HepG2 (cell line): ENCODE measurements at regions not wholly inside any gene's neighbourhood (a gene's known extent, or its start where the extent isn't known, plus 50 kb on each side); places are given as distances from the start of the nearest gene placed in this dataset.

Experiments
- ATAC-seq: fragments of 200-7000 bp; cut with Tn5 transposase; 3 replicates; pipeline ENCODE4 v1.9.1; 2020; ENCODE audit warnings: mild to moderate bottlenecking, moderate library complexity
- BruUV-seq: library from RNA; stranded (reverse); fragments of 400-500 nt; replicated peaks from 2 replicates; lab custom pipeline; 2021; lab: Mats Ljungman, UMichigan
- CTCF ChIA-PET: fragments of 300-600 bp; formaldehyde crosslinking; extraction: SDS; loops from one replicate; lab custom pipeline; 2021; ENCODE audit warnings: low total read pairs, inconsistent platforms, low intra/inter-chr PET ratio; lab: Yijun Ruan, JAX
- POLR2A ChIA-PET: fragments of 350-600 bp; sonication (Branson Sonifier 250); formaldehyde crosslinking; loops from one replicate; lab custom pipeline; 2020; ENCODE audit warnings: antibody characterized with exemption, inconsistent platforms; lab: Yijun Ruan, JAX
- DNase-seq: peaks from one replicate; pipeline ENCODE4 v3.0.0-alpha.2; 2015; ENCODE audit warnings: low spot score
- FAIRE-seq: peaks from 3 replicates; lab custom pipeline; 2011; peaks lifted over from hg19 to GRCh38; lab: Jason Lieb, UNC
- H2AFZ ChIP-seq: one replicate; pipeline ENCODE4 v1.6.1; 2011; ENCODE audit warnings: low read length, inconsistent platforms
- H3K27ac ChIP-seq: fragments of 300-600 bp; 3 replicates; pipeline ENCODE4 v1.8.0; 2011; ENCODE audit warnings: mixed run types, mild to moderate bottlenecking, mixed read lengths, low read length, inconsistent platforms; ENCODE audit not compliant: insufficient read depth; ENCODE audit errors: extremely low read length
- H3K27me3 ChIP-seq, 2 experiments: fragments of 200-600 bp in 1 of 2; 2 replicates in 1 of 2; 3 replicates in 1 of 2; pipeline versions ENCODE4 v1.6.0 to v1.8.0; 2011; ENCODE audit warnings: low read length in 2 of 2, mild to moderate bottlenecking in 2 of 2, moderate library complexity in 2 of 2, inconsistent platforms in 1 of 2; ENCODE audit not compliant: insufficient read depth in 2 of 2, control insufficient read depth in 1 of 2
- H3K36me3 ChIP-seq, 2 experiments: fragments of 200-600 bp in 1 of 2; replicated peaks in 1 of 2; 2 replicates in 1 of 2; 3 replicates in 1 of 2; pipeline versions ENCODE4 v1.5.1 to v1.8.0; 2011; ENCODE audit warnings: low read length in 2 of 2, inconsistent platforms in 1 of 2; ENCODE audit not compliant: insufficient read depth in 2 of 2, control insufficient read depth in 1 of 2
- H3K4me1 ChIP-seq: 2 replicates; pipeline ENCODE4 v1.5.1; 2012; ENCODE audit warnings: low read length, inconsistent platforms; ENCODE audit not compliant: insufficient read depth
- H3K4me2 ChIP-seq: 2 replicates; pipeline ENCODE4 v1.6.0; 2011; ENCODE audit warnings: low read depth, low read length, inconsistent platforms
- H3K4me3 ChIP-seq, 3 experiments: fragments of 200-600 bp in 1 of 3; sonication (generic), shearing (Covaris generic) in 1 of 3; replicated peaks in 1 of 3; 2 replicates each; pipeline ENCODE4 v1.5.1; 2011 to 2016; ENCODE audit warnings: low read length in 3 of 3, inconsistent platforms in 2 of 3, low read depth in 2 of 3, mild to moderate bottlenecking in 2 of 3, control low read depth in 1 of 3, mixed read lengths in 1 of 3; ENCODE audit not compliant: insufficient read depth in 1 of 3
- H3K79me2 ChIP-seq: one replicate; pipeline ENCODE4 v1.6.1; 2011; ENCODE audit warnings: low read length, inconsistent platforms; ENCODE audit not compliant: insufficient read depth
- H3K9ac ChIP-seq: 2 replicates; pipeline ENCODE4 v1.6.0; 2011; ENCODE audit warnings: mild to moderate bottlenecking, low read depth, low read length, inconsistent platforms; ENCODE audit not compliant: insufficient read depth
- H3K9me3 ChIP-seq: 2 replicates; pipeline ENCODE4 v1.5.1; 2012; ENCODE audit warnings: mild to moderate bottlenecking, low read length
- H4K20me1 ChIP-seq: 2 replicates; pipeline ENCODE4 v1.6.0; 2011; ENCODE audit warnings: inconsistent platforms, mild to moderate bottlenecking, low read length, moderate library complexity; ENCODE audit not compliant: insufficient read depth
- DNMT3B ChIP-seq: conservative IDR thresholded peaks from 2 replicates; pipeline ENCODE4 v1.6.1; 2016; ENCODE audit warnings: missing biosample characterization, control low read depth
- IKZF4 ChIP-seq: sonication (generic); formaldehyde crosslinking; IDR thresholded peaks from 2 replicates; pipeline ENCODE4 v1.5.1; 2020; ENCODE audit warnings: borderline replicate concordance, mild to moderate bottlenecking, low read depth, missing genetic modification reagents; ENCODE audit errors: not compliant biosample characterization
- MAF1 ChIP-seq: sonication (generic); formaldehyde crosslinking; IDR thresholded peaks from 2 replicates; pipeline ENCODE4 v1.5.0; 2020; ENCODE audit warnings: missing genetic modification reagents, borderline replicate concordance
- NFIC ChIP-seq: IDR thresholded peaks from 2 replicates; pipeline ENCODE4 v1.6.1; 2012; ENCODE audit warnings: mild to moderate bottlenecking, low read length, inconsistent platforms
- TBL1XR1 ChIP-seq: fragments of 150-350 bp; IDR thresholded peaks from 2 replicates; pipeline ENCODE4 v1.6.1; 2014; ENCODE audit warnings: borderline replicate concordance, low read length; ENCODE audit not compliant: partially characterized antibody
- ZNF20 ChIP-seq: sonication (generic); formaldehyde crosslinking; IDR thresholded peaks from 2 replicates; pipeline ENCODE4 v1.4.0; 2020; ENCODE audit warnings: mild to moderate bottlenecking, moderate library complexity, missing genetic modification reagents
- ZNF337 ChIP-seq: sonication (generic); formaldehyde crosslinking; IDR thresholded peaks from 2 replicates; pipeline ENCODE4 v1.5.1; 2020; ENCODE audit warnings: missing genetic modification reagents, low read depth, mild to moderate bottlenecking, borderline replicate concordance
- ZNF431 ChIP-seq: sonication (generic); formaldehyde crosslinking; IDR thresholded peaks from 2 replicates; pipeline ENCODE4 v1.9.0; 2022; ENCODE audit warnings: missing genetic modification reagents, low read depth, mild to moderate bottlenecking, borderline replicate concordance
- ZNF83 ChIP-seq: sonication (generic); formaldehyde crosslinking; IDR thresholded peaks from 2 replicates; pipeline ENCODE4 v1.4.0; 2020; ENCODE audit warnings: missing genetic modification reagents, mild to moderate bottlenecking, borderline replicate concordance
- WGBS: methylation state at CpG from one replicate; pipeline ENCODE4 v1.1.6; 2017; ENCODE audit warnings: low lambda C conversion rate; 5-methylcytosine and 5-hydroxymethylcytosine counted together
- in situ Hi-C: cut with HindIII; loops from 2 replicates; pipeline ENCODE4 v1.10.0; 2017; ENCODE audit warnings: low pct_unique_long_range_greater_than_20kb; ENCODE audit not compliant: extremely low pct_ligation_motif_present
- intact Hi-C: fragments of 100-400 bp; cut with micrococcal nuclease; formaldehyde crosslinking; loops from one replicate; pipeline ENCODE4 v1.10.0; 2022; ENCODE audit not compliant: unreplicated experiment
- TF ChIP-seq, protein P1 (sequence below): sonication (generic); formaldehyde crosslinking; IDR thresholded peaks from 2 replicates; pipeline ENCODE4 v1.9.0; 2021; ENCODE audit warnings: missing genetic modification reagents, mild to moderate bottlenecking, borderline replicate concordance
- TF ChIP-seq, protein P2 (sequence below): sonication (generic); formaldehyde crosslinking; IDR thresholded peaks from 2 replicates; pipeline ENCODE4 v1.4.0; 2020; ENCODE audit warnings: missing genetic modification reagents, mild to moderate bottlenecking, borderline replicate concordance
- TF ChIP-seq, protein P3 (sequence below): sonication (generic); formaldehyde crosslinking; IDR thresholded peaks from 2 replicates; pipeline ENCODE4 v1.4.0; 2020; ENCODE audit warnings: missing genetic modification reagents

DNA sequence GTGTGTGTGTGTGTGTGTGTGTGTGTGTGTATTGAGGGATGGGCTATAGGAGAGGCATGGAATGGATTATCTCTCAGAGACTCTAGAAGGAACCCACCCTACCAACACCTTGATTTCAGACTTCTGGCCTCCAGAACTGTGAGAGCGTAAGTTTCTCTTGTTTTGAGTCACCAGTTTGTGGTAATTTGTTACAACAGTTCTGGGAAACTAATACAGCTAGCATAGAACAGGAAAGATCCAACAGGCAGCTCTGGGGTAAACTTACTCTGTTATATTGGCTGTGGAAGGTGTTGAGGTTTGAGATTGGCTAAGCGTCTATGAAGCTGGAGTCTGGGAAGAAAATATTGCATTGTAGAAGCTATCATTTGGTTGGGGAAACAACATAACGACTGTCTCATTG is 334.3 kb downstream of the AACS start:
- Histone ChIP-seq H3K9ac (no peak overlapping the region), H3K27ac (no peak overlapping the region), H2AFZ (no peak overlapping the region), H3K4me1 (0 out of 2 replicates have a peak, but pooled peaks cover 5% of the 10 kb centered on the region), H3K4me3 (no peak overlapping the region), H3K36me3 (no peaks in the 10 kb centered on the region), H3K4me2 (no peak overlapping the region), H4K20me1 (no peaks in the 10 kb centered on the region), H3K79me2 (no peaks in the 10 kb centered on the region), H3K9me3 (peaks cover 20% of the 10 kb centered on the region; the same call in 1 of the 2 replicates), H3K27me3 (no peaks in the 10 kb centered on the region)
- intact Hi-C loops: no loop called here
- no peak for FAIRE-seq
- BruUV-seq: no TSS peak
- DNase-seq: no peak
- ChIA-PET POLR2A (no interaction called here), CTCF (no interaction called here)
- in situ Hi-C loops: no loop called here
- no peak for ATAC-seq
- TF ChIP-seq, protein P1, sequence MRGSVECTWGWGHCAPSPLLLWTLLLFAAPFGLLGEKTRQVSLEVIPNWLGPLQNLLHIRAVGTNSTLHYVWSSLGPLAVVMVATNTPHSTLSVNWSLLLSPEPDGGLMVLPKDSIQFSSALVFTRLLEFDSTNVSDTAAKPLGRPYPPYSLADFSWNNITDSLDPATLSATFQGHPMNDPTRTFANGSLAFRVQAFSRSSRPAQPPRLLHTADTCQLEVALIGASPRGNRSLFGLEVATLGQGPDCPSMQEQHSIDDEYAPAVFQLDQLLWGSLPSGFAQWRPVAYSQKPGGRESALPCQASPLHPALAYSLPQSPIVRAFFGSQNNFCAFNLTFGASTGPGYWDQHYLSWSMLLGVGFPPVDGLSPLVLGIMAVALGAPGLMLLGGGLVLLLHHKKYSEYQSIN (CRISPR knock-in tag): no peak
- TF ChIP-seq, protein P2, sequence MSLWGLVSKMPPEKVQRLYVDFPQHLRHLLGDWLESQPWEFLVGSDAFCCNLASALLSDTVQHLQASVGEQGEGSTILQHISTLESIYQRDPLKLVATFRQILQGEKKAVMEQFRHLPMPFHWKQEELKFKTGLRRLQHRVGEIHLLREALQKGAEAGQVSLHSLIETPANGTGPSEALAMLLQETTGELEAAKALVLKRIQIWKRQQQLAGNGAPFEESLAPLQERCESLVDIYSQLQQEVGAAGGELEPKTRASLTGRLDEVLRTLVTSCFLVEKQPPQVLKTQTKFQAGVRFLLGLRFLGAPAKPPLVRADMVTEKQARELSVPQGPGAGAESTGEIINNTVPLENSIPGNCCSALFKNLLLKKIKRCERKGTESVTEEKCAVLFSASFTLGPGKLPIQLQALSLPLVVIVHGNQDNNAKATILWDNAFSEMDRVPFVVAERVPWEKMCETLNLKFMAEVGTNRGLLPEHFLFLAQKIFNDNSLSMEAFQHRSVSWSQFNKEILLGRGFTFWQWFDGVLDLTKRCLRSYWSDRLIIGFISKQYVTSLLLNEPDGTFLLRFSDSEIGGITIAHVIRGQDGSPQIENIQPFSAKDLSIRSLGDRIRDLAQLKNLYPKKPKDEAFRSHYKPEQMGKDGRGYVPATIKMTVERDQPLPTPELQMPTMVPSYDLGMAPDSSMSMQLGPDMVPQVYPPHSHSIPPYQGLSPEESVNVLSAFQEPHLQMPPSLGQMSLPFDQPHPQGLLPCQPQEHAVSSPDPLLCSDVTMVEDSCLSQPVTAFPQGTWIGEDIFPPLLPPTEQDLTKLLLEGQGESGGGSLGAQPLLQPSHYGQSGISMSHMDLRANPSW (CRISPR knock-in tag): no peak
- TF ChIP-seq ZNF20: no peak
- TF ChIP-seq ZNF431 (CRISPR knock-in tag): no peak
- TF ChIP-seq IKZF4 (CRISPR knock-in tag): no peak
- TF ChIP-seq, protein P3, sequence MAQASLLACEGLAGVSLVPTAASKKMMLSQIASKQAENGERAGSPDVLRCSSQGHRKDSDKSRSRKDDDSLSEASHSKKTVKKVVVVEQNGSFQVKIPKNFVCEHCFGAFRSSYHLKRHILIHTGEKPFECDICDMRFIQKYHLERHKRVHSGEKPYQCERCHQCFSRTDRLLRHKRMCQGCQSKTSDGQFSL: no peak
- TF ChIP-seq NFIC: no peak
- TF ChIP-seq TBL1XR1: no peak
- TF ChIP-seq MAF1 (CRISPR knock-in tag): no peak
- no peak for TF ChIP-seq ZNF83 (CRISPR knock-in tag)
- TF ChIP-seq DNMT3B (CRISPR knock-in tag): no peak
- TF ChIP-seq ZNF337 (CRISPR knock-in tag): no peak
- WGBS: 35% methylated on average over 3 of the region's 3 CpGs
